ENCODE measurements at regions not wholly inside any gene's neighbourhood (a gene's known extent, or its start where the extent isn't known, plus 50 kb on each side); places are given as distances from the start of the nearest gene placed in this dataset.

- DNase-seq (ENCODE audit: low spot score) = no peak
Measured at GRCh38 chr6:81238390-81238789, 514.1 kb downstream of the TENT5A start.

- no peak for DNase-seq (ENCODE audit: low spot score)
Measured at GRCh38 chr6:81237226-81237625, 515.3 kb downstream of the TENT5A start.

DNA sequence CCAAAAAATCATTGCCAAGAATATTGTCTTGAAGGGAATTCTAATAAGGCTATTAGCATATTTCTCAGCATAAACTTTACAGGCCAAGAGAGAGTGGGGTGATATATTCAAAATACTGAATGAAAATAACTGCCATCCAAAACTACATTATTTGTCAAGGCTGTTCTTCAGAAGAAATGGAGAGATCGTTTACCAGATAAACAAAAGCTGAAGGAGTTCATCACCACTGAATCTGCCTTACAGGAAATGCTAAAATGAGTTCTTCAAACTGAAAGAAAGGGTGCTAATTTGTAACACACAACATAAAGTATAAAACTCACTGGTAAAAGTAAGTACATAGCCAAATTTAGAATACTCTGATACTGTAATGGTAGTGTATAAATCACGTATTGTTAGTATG lies 517.0 kb downstream of the TENT5A start:
- DNase-seq (ENCODE audit: low spot score) = no peak

DNA sequence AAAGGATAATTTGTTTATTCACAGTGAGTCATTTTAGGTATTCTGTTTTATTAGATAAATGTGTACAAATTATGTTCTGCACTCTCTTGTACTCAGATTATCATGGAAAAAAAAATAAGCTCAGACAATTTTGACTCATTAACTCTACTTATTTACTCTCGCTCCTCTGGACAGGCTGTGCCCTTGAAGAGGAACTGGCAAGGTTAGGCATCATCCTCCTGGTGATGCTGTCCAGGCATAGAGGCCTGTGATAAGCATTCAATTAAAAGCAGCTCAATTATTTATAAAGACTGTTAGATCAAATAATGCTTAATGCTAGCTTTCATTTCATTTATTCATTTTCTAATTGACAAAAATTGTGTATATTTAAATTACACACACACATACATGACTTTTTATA lies 518.5 kb downstream of the TENT5A start:
- DNase-seq (ENCODE audit: low spot score) = no peak

- DNase-seq (ENCODE audit: low spot score) = no peak
Measured at GRCh38 chr6:81228912-81229555, 523.4 kb downstream of the TENT5A start.

GRCh38 chr6:81226957-81227356 lies 525.5 kb downstream of the TENT5A start:
- DNase-seq (ENCODE audit: low spot score) = no peak

DNA sequence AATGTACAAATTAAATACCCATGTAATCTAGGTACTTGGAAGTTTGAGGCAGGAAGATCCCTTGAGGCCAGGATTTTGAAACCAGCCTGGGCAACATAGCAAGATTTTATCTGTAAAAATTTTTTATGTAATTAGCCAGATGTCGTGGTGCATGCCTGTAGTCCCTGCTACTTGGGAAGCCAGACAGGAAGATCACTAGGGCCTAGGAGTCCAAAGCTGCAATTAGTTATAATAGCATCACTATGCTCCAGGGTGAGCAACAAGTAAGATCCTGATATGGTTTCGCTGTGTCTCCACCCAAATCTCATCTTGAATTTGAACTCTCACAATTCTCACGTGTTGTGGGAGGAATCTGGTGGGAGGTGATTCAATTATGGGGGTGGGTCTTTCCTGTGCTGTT lies 535.8 kb downstream of the TENT5A start:
- no peak for DNase-seq (ENCODE audit: low spot score)

DNA sequence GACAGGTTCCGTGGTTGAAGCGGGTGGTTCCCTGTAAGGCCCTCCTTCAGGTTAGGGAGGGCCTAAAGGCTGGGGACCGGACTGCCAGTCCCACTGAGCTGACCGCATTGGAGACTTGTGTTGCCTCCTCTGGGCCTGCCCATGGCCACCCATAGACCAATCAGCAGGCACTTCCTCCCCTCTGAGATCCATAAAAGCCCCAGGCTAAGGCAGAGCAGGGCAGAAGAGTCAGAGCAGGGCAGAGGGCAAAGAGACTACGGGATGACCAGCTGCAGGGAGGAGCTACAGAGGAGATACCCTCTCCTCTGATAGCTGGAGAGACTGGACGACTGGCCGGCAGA lies 537.4 kb downstream of the TENT5A start:
- DNase-seq (ENCODE audit: low spot score) = no peak

DNA sequence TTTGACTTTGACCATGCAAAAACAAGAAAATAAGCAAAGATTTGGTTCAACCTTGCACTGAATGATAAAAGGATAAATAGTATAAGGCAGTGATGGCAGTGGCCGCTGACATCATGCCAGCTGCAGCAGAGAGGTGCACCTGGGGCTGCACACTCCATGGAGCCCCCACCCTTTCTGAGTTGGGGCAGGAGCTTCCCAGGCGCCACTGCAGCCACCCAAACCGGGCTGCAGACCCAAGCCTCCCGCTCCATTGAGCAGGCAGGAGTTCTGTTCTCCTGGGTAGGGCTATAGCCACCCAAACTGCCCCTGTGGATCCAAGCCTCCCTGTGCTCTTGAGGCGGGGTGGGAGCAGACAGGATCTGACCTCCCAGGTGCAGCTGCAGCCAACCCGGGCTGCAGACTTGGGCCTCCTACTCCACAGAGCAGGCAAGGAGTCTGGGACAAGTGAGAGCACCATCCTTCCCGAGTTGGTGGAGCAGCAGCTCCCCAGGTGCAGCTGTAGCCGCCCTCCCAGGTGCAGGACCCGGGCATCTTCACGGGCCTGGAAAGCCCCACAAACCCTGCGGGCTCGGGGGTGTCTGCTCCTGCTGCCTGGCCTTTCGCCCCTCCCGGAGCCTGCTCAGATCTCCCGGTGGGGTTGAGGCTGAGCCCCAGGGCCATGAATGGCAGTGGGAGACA lies 537.9 kb downstream of the TENT5A start:
- DNase-seq (ENCODE audit: low spot score) = no peak

GRCh38 chr6:81204731-81205130 lies 547.8 kb downstream of the TENT5A start:
- DNase-seq (ENCODE audit: low spot score) = no peak

GRCh38 chr6:81194374-81194773 lies 558.1 kb downstream of the TENT5A start:
- no peak for DNase-seq (ENCODE audit: low spot score)

- DNase-seq (ENCODE audit: low spot score) = peak; percentile 79
Measured at GRCh38 chr6:81172056-81172740, 580.3 kb downstream of the TENT5A start.

DNA sequence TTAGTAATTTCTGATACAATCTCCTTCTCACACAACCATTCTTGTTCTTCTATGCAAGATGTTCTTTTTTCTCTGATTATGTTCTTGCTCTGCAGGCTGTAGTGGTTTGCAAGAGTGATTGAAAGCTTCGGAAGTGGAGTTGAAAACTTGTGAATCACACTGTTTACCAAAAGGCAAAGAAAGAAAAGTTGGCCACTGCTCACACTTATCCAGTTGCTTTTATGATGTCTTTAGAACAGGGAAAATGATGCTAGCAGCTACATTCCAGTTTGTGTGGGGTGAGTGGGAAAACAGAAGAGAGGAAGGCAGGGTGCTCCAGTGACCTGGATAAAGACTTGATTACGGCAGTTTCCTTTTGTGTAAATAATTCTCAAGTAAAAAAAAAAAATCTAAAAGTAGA lies 583.3 kb downstream of the TENT5A start:
- no peak for DNase-seq (ENCODE audit: low spot score)

DNA sequence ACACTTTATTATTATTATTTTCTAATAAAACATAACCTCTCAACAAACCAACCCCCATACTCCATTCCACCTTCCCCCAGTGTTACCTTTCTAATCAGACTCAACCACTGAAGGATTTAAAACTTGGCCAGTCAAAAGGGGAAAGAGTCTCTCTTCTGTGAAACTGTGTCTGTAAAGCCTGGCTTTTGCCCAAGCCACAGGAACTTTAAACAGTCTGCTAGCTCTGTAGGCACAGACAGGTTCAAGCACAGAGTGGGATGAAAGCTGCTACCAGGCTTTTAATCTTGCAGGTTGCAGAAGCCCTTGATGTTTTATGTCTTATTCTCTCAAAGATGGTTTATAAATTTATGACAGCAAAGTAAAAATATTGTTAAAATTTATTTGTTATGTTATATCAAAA lies 585.7 kb downstream of the TENT5A start:
- no peak for DNase-seq (ENCODE audit: low spot score)

- no peak for DNase-seq (ENCODE audit: low spot score)
Measured at GRCh38 chr6:81158956-81159355, 593.5 kb downstream of the TENT5A start.

DNA sequence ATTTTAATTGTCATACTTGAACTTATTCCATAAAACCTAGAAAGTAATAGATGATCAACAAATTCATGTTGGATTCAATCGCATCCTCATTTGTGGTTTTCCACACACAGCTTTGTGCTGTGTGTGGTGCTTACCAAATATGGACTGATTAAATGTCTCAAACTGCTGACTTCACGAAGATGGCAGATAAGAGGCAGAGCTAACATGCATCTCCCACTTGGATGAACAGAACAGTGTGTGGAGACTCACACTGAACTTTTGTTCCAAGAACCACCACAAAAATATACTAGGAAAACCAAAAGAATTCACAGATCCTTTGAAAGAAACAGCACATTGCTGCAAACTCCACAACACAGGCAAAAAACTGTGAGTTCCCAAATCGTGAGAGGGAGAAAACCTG lies 603.7 kb downstream of the TENT5A start:
- DNase-seq (ENCODE audit: low spot score) = no peak

GRCh38 chr6:81145506-81145905 lies 607.0 kb downstream of the TENT5A start:
- DNase-seq (ENCODE audit: low spot score) = no peak

- DNase-seq (ENCODE audit: low spot score) = no peak
Measured at GRCh38 chr6:81144346-81144745, 608.1 kb downstream of the TENT5A start.

DNA sequence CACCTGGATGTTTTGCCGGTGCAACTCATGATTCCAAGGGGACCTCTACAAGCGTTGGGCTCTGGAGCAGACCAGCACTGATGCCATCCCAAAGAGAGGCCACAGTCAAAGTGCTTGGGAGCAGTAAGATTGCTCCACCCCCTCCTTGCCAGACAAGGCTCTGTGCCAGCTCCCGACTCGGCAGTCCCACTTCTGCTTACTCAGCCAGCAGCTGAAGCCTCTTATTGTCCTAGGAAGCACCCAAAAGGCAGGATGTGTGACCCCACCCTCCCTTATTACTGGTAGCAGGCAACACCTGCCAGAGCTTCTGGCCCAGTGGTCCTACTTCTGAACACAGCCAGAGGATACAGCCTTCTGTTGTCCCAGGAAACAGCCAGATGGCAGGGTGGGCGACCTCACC lies 614.2 kb downstream of the TENT5A start:
- no peak for DNase-seq (ENCODE audit: low spot score)

DNA sequence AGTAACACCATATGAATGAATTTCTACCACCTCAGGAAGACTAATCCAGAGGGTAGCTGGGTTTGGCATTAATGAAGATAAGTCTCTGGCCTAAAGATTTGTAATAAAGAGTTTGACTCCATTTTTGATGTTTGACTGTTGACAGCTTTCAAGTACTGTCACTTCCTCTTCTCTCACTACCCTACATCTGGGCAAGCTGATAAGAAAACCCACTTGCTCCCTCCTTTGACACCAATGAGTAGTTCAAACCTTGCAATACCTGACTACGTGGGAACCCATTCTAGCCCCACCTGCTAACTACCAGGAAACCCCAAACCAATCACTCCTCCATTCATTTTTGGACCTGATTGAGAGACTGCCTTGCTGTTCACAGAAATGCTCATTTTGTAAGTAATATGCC lies 621.5 kb downstream of the TENT5A start:
- DNase-seq (ENCODE audit: low spot score) = no peak

GRCh38 chr6:81130061-81130460 lies 622.4 kb downstream of the TENT5A start:
- DNase-seq (ENCODE audit: low spot score) = no peak

GRCh38 chr6:81128671-81129070 lies 623.8 kb downstream of the TENT5A start:
- DNase-seq (ENCODE audit: low spot score) = no peak

DNA sequence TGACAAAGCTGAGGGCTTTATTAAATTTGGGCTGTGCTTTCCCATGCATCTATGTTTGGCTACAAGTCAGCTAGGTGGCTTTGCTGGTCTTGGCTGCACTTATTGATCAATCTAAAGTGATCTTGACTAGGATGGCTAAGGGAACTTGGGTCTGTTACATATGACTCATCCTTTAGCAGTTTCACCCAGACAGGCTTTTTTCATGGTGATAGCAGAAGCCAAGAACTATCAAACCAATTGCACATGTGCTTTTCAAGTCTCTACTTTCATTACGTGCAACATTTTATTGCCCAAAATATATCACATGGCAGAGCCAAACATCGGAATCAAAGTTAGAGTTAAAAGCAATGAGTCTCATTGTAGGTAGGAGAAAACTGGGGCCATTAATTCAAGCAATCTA lies 626.3 kb downstream of the TENT5A start:
- DNase-seq (ENCODE audit: low spot score) = no peak

DNA sequence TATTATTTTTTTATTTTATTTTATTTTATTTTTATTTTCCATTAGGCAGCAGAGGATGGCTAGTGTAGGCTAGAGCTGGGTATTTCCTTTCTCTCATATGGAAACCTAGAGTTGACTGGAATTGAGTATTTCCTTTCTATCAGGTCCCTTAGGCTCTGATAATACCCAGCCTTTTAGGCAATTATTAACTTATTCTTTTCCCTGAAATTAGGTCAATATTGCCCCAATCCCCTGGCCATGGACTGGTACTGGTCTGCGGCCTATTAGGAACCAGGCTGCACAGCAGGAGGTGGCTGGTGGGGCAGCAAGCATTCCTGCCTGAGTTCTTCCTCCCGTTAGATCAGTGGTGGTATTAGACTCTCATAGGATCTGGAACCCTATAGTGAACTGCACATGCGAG lies 632.2 kb downstream of the TENT5A start:
- DNase-seq (ENCODE audit: low spot score) = no peak
